ENCODE measurements at regions not wholly inside any gene's neighbourhood (a gene's known extent, or its start where the extent isn't known, plus 50 kb on each side); places are given as distances from the start of the nearest gene placed in this dataset.

DNA sequence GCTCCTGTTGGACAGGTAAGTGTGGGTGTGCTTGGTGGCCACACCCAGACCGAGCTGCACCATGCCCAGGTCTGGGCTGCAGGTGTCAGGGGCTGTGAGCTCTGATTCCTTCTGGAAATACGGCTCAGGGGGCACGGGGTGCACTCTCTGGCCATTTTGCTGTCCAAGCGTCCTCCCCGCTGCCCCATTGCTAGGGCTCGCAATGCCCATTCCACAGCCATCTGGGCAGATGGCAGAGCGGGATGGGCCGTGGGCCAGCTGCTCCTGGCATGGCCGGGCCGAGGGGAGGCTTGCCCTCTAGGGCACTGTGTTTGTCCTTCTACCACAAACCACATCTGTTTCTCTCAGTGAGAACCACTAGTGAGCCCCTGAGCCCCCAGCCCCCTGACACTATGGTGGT is 67.9 kb upstream of the RXRA start:
- no peak for TF ChIP-seq CTCF (IDR thresholded peaks at IDR 0.05)
- TF ChIP-seq POLR2A (IDR thresholded peaks at IDR 0.05) = no peak
